Esophagus muscularis mucosa (tissue), 4 donors: ENCODE measurements at regions not wholly inside any gene's neighbourhood (a gene's known extent, or its start where the extent isn't known, plus 50 kb on each side); places are given as distances from the start of the nearest gene placed in this dataset.
"Not testable (repeated sequence)": the region's sequence is repeated elsewhere in the genome, so short reads cannot be mapped to it uniquely, and the experiment has no call there.

Experiments
- DNase-seq: peaks from one replicate; pipeline ENCODE4 v3.0.0-alpha.2; 2017; ENCODE audit errors: extremely low spot score
- H3K27ac ChIP-seq, 4 donors: fragments of 200-600 bp; sonication (generic); replicated peaks in 1 of 4; 1 replicate in 3 of 4; 2 replicates in 1 of 4; pipeline ENCODE4 v1.5.1; 2016 to 2019; ENCODE audit warnings: mild to moderate bottlenecking in 1 of 4
- H3K27me3 ChIP-seq, 4 donors: fragments of 200-600 bp; sonication (generic); one replicate each; pipeline versions ENCODE4 v1.5.1 to v1.6.0; 2016 to 2019
- H3K36me3 ChIP-seq, 4 donors: fragments of 200-600 bp; sonication (generic); one replicate each; pipeline ENCODE4 v1.5.1; 2016 to 2019
- H3K4me1 ChIP-seq, 4 donors: fragments of 200-600 bp; sonication (generic); one replicate each; pipeline ENCODE4 v1.5.1; 2016 to 2019
- H3K4me3 ChIP-seq, 4 donors: fragments of 200-600 bp; sonication (generic); 1 replicate in 2 of 4; 2 replicates in 2 of 4; pipeline ENCODE4 v1.5.1; 2016 to 2019; ENCODE audit warnings: mild to moderate bottlenecking in 4 of 4, moderate library complexity in 1 of 4
- H3K9me3 ChIP-seq, 4 donors: fragments of 200-600 bp; sonication (generic); 1 replicate in 3 of 4; 2 replicates in 1 of 4; pipeline ENCODE4 v1.5.1; 2016 to 2019
- CTCF ChIP-seq, 3 experiments: fragments of 200-600 bp in 2 of 3; fragments of 450-650 bp in 1 of 3; sonication (generic) in 2 of 3; IDR thresholded peaks; one replicate each; pipeline ENCODE4 v1.5.1; 2017 to 2019; ENCODE audit warnings: antibody characterized with exemption in 3 of 3, mild to moderate bottlenecking in 2 of 3, moderate library complexity in 1 of 3
- EP300 ChIP-seq: sonication (generic); formaldehyde crosslinking; IDR thresholded peaks from one replicate; pipeline ENCODE4 v1.6.1; 2017; ENCODE audit warnings: antibody characterized with exemption
- POLR2A ChIP-seq: fragments of 450-650 bp; IDR thresholded peaks from one replicate; pipeline ENCODE4 v1.6.1; 2017; ENCODE audit warnings: antibody characterized with exemption, moderate library complexity, mild to moderate bottlenecking, low read depth
- POLR2AphosphoS5 ChIP-seq, 2 donors: sonication (generic); formaldehyde crosslinking; IDR thresholded peaks; one replicate each; pipeline ENCODE4 v1.6.1; 2017; ENCODE audit warnings: antibody characterized with exemption in 2 of 2
- WGBS: methylation state at CpG from one replicate; pipeline ENCODE4 v1.1.5; 2018; 5-methylcytosine and 5-hydroxymethylcytosine counted together
- intact Hi-C: fragments of 100-400 bp; cut with DNase I; formaldehyde crosslinking; loops from one replicate; pipeline ENCODE4 v1.15.1; 2023

- no peak overlapping the region for H3K27ac ChIP-seq
- H3K4me3 ChIP-seq, result no peak overlapping the region
- peaks cover 0 to 4% (median 0%) of the 10 kb centered on the region in 4 donors for H3K36me3 ChIP-seq
- peaks cover 0 to 6% (median 0%) of the 10 kb centered on the region in 4 donors for H3K9me3 ChIP-seq
- no peak for DNase-seq
- intact Hi-C loops, result no loop called here
- 87% methylated on average over 1 of the region's 1 CpG for WGBS
- no peaks in the 10 kb centered on the region for H3K27me3 ChIP-seq
- TF ChIP-seq POLR2A (no peak), POLR2AphosphoS5 (IDR thresholded peaks at IDR 0.05) (no peak)
- peaks cover 12 to 20% (median 15%) of the 10 kb centered on the region in 4 donors for H3K4me1 ChIP-seq
Observed at GRCh38 chr2:54040685-54041084, 69.9 kb upstream of the PSME4 start.

- Histone ChIP-seq H3K9me3 (peaks cover 0 to 3% (median 0%) of the 10 kb centered on the region in 4 donors), H3K36me3 (peaks cover 0 to under 1% (median 0%) of the 10 kb centered on the region in 4 donors), H3K4me3 (no peak overlapping the region), H3K27ac (no peak overlapping the region), H3K27me3 (no peaks in the 10 kb centered on the region), H3K4me1 (peaks cover 12 to 20% (median 15%) of the 10 kb centered on the region in 4 donors)
- TF ChIP-seq EP300 (no peak), CTCF (IDR thresholded peaks at IDR 0.05) (no peak), POLR2A (no peak), POLR2AphosphoS5 (IDR thresholded peaks at IDR 0.05) (no peak)
- intact Hi-C loops, result no loop called here
- WGBS, result 82% methylated on average over 2 of the region's 2 CpGs
- DNase-seq, result no peak
Observed at GRCh38 chr2:54040250-54040649, 69.5 kb upstream of the PSME4 start.

- H3K4me3 ChIP-seq, result no peak overlapping the region
- no peaks in the 10 kb centered on the region for H3K9me3 ChIP-seq
- TF ChIP-seq POLR2AphosphoS5 (IDR thresholded peaks at IDR 0.05), result no peak
- DNase-seq, result no peak
- H3K27ac ChIP-seq, result no peak overlapping the region
- intact Hi-C loops, result no loop called here
- peaks cover 0 to 4% (median 0%) of the 10 kb centered on the region in 4 donors for H3K36me3 ChIP-seq
- H3K27me3 ChIP-seq, result no peaks in the 10 kb centered on the region
- WGBS, result 98% methylated on average over 1 of the region's 1 CpG
- peaks cover 7 to 15% (median 12%) of the 10 kb centered on the region in 4 donors for H3K4me1 ChIP-seq
Observed at GRCh38 chr2:54038835-54039234, 68.0 kb upstream of the PSME4 start.

GRCh38 chr2:54031288-54031687 lies 60.5 kb upstream of the PSME4 start:
- H3K9me3 ChIP-seq, intact Hi-C loops, H3K4me3 ChIP-seq, H3K4me1 ChIP-seq, H3K27ac ChIP-seq, DNase-seq, H3K27me3 ChIP-seq, H3K36me3 ChIP-seq: not testable (repeated sequence)
- 95% methylated on average over 3 of the region's 3 CpGs for WGBS

GRCh38 chr2:54030806-54031205 lies 60.0 kb upstream of the PSME4 start:
- DNase-seq, result peak; percentile 45
- WGBS, result 100% methylated on average over 2 of the region's 2 CpGs
- peaks cover 0 to 4% (median 0%) of the 10 kb centered on the region in 4 donors for H3K36me3 ChIP-seq
- no peak overlapping the region for H3K4me3 ChIP-seq
- TF ChIP-seq CTCF (IDR thresholded peaks at IDR 0.05) (no peak), POLR2AphosphoS5 (IDR thresholded peaks at IDR 0.05) (no peak), EP300 (no peak), POLR2A (no peak)
- peaks cover 0 to 6% (median 0%) of the 10 kb centered on the region in 4 donors for H3K4me1 ChIP-seq
- H3K27me3 ChIP-seq, result no peaks in the 10 kb centered on the region
- no peaks in the 10 kb centered on the region for H3K9me3 ChIP-seq
- intact Hi-C loops, result no loop called here
- no peak overlapping the region for H3K27ac ChIP-seq

- H3K9me3 ChIP-seq, result no peaks in the 10 kb centered on the region
- no peak overlapping the region for H3K27ac ChIP-seq
- intact Hi-C loops, result no loop called here
- H3K4me3 ChIP-seq, result no peak overlapping the region
- H3K4me1 ChIP-seq, result peaks cover 0 to 6% (median 0%) of the 10 kb centered on the region in 4 donors
- peaks cover 0 to 4% (median 0%) of the 10 kb centered on the region in 4 donors for H3K36me3 ChIP-seq
- TF ChIP-seq POLR2A, result no peak
- no peak for TF ChIP-seq POLR2AphosphoS5 (IDR thresholded peaks at IDR 0.05)
- no peak for TF ChIP-seq EP300
- no peak for TF ChIP-seq CTCF (IDR thresholded peaks at IDR 0.05)
- peak; percentile 29 for DNase-seq
- 78% methylated on average over 9 of the region's 9 CpGs for WGBS
- H3K27me3 ChIP-seq, result no peaks in the 10 kb centered on the region
Observed at GRCh38 chr2:54030396-54030741, 59.6 kb upstream of the PSME4 start.
